Putamen (tissue), 1 donor: ENCODE measurements at regions not wholly inside any gene's neighbourhood (a gene's known extent, or its start where the extent isn't known, plus 50 kb on each side); places are given as distances from the start of the nearest gene placed in this dataset.

Experiments
- DNase-seq: peaks from one replicate; pipeline ENCODE4 v3.0.0-alpha.2; 2016; ENCODE audit warnings: low spot score

- DNase-seq = no peak
Measured at GRCh38 chr9:106531491-106531890, 331.5 kb upstream of the ZNF462 start.

GRCh38 chr9:106532306-106533015 lies 330.5 kb upstream of the ZNF462 start:
- DNase-seq = no peak

GRCh38 chr9:106534800-106535199 lies 328.2 kb upstream of the ZNF462 start:
- no peak for DNase-seq

- peak; percentile 41 for DNase-seq
Measured at GRCh38 chr9:106535439-106535838, 327.5 kb upstream of the ZNF462 start.

- no peak for DNase-seq
Measured at GRCh38 chr9:106557996-106558667, 304.8 kb upstream of the ZNF462 start.

GRCh38 chr9:106560540-106560939 lies 302.4 kb upstream of the ZNF462 start:
- no peak for DNase-seq

- DNase-seq = no peak
Measured at GRCh38 chr9:106575823-106576222, 287.1 kb upstream of the ZNF462 start.

- no peak for DNase-seq
Measured at GRCh38 chr9:106576232-106576760, 286.7 kb upstream of the ZNF462 start.

GRCh38 chr9:106577121-106577520 lies 285.8 kb upstream of the ZNF462 start:
- DNase-seq = no peak

- DNase-seq = no peak
Measured at GRCh38 chr9:106580546-106580945, 282.4 kb upstream of the ZNF462 start.

- DNase-seq = no peak
Measured at GRCh38 chr9:106581973-106582372, 281.0 kb upstream of the ZNF462 start.

GRCh38 chr9:106583751-106584150 lies 279.2 kb upstream of the ZNF462 start:
- no peak for DNase-seq

- no peak for DNase-seq
Measured at GRCh38 chr9:106587042-106587441, 275.9 kb upstream of the ZNF462 start.

- no peak for DNase-seq
Measured at GRCh38 chr9:106588626-106589025, 274.3 kb upstream of the ZNF462 start.

- no peak for DNase-seq
Measured at GRCh38 chr9:106590759-106591505, 272.0 kb upstream of the ZNF462 start.

- no peak for DNase-seq
Measured at GRCh38 chr9:106593201-106593600, 269.8 kb upstream of the ZNF462 start.

- no peak for DNase-seq
Measured at GRCh38 chr9:106596984-106597383, 266.0 kb upstream of the ZNF462 start.

GRCh38 chr9:106600955-106601560 lies 261.9 kb upstream of the ZNF462 start:
- no peak for DNase-seq

- DNase-seq = no peak
Measured at GRCh38 chr9:106602344-106602743, 260.6 kb upstream of the ZNF462 start.

GRCh38 chr9:106613250-106613737 lies 249.7 kb upstream of the ZNF462 start:
- DNase-seq = no peak

- no peak for DNase-seq
Measured at GRCh38 chr9:106615118-106615889, 247.7 kb upstream of the ZNF462 start.
